ENCODE measurements at regions not wholly inside any gene's neighbourhood (a gene's known extent, or its start where the extent isn't known, plus 50 kb on each side); places are given as distances from the start of the nearest gene placed in this dataset.

GRCh38 chr1:206415942-206416341, 54.3 kb upstream of the IKBKE start:
- TF ChIP-seq, protein P1, sequence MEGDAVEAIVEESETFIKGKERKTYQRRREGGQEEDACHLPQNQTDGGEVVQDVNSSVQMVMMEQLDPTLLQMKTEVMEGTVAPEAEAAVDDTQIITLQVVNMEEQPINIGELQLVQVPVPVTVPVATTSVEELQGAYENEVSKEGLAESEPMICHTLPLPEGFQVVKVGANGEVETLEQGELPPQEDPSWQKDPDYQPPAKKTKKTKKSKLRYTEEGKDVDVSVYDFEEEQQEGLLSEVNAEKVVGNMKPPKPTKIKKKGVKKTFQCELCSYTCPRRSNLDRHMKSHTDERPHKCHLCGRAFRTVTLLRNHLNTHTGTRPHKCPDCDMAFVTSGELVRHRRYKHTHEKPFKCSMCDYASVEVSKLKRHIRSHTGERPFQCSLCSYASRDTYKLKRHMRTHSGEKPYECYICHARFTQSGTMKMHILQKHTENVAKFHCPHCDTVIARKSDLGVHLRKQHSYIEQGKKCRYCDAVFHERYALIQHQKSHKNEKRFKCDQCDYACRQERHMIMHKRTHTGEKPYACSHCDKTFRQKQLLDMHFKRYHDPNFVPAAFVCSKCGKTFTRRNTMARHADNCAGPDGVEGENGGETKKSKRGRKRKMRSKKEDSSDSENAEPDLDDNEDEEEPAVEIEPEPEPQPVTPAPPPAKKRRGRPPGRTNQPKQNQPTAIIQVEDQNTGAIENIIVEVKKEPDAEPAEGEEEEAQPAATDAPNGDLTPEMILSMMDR (IDR thresholded peaks at IDR 0.05; ENCODE audit: insufficient read depth, low read length, poor library complexity, severe bottlenecking): no peak
- TF ChIP-seq EZH2phosphoT487 (conservative IDR thresholded peaks at IDR 0.05; ENCODE audit: low read length): no peak

All from SU-DHL-6 (cell line).